ENCODE measurements at regions not wholly inside any gene's neighbourhood (a gene's known extent, or its start where the extent isn't known, plus 50 kb on each side); places are given as distances from the start of the nearest gene placed in this dataset.

DNA sequence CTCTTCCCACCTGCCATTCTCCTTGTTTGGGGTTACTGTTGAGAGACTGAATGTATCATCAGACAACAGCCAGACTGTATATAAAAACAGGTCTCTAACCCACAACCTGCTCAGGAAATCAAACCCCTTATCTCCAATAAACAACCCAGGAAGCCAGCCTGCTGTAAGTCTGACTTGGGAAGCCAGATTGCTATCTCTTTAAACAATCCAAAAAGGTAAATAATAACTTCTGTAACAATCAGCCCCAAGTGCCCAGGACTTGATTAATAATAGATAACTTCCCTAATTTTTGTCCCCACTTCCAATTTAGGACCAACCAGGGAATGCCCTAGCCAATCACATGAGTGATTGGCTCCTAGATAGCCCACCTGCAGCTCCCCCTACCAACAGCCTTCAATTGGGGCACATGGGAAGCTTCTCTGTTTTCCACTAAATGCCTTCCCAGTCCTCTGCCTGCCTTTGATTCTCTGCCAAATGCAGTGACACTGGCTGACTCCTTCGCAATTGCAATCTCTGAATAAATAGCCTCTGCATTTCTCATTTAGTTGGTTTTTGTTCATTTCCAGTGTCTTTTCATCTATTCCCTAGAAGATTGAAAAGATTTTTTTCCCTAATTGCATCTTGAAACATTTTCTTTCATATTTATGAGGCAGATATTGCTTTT, 117.1 kb upstream of the TAB2 start:
- TF ChIP-seq, protein P1, sequence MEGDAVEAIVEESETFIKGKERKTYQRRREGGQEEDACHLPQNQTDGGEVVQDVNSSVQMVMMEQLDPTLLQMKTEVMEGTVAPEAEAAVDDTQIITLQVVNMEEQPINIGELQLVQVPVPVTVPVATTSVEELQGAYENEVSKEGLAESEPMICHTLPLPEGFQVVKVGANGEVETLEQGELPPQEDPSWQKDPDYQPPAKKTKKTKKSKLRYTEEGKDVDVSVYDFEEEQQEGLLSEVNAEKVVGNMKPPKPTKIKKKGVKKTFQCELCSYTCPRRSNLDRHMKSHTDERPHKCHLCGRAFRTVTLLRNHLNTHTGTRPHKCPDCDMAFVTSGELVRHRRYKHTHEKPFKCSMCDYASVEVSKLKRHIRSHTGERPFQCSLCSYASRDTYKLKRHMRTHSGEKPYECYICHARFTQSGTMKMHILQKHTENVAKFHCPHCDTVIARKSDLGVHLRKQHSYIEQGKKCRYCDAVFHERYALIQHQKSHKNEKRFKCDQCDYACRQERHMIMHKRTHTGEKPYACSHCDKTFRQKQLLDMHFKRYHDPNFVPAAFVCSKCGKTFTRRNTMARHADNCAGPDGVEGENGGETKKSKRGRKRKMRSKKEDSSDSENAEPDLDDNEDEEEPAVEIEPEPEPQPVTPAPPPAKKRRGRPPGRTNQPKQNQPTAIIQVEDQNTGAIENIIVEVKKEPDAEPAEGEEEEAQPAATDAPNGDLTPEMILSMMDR (IDR thresholded peaks at IDR 0.05; ENCODE audit: insufficient read depth, low read depth, low read length, missing control alignments) = no peak
- no peak for DNase-seq (ENCODE audit: low read depth)
- H3K4me3 ChIP-seq (ENCODE audit: low read length) = no peak overlapping the region

DNA sequence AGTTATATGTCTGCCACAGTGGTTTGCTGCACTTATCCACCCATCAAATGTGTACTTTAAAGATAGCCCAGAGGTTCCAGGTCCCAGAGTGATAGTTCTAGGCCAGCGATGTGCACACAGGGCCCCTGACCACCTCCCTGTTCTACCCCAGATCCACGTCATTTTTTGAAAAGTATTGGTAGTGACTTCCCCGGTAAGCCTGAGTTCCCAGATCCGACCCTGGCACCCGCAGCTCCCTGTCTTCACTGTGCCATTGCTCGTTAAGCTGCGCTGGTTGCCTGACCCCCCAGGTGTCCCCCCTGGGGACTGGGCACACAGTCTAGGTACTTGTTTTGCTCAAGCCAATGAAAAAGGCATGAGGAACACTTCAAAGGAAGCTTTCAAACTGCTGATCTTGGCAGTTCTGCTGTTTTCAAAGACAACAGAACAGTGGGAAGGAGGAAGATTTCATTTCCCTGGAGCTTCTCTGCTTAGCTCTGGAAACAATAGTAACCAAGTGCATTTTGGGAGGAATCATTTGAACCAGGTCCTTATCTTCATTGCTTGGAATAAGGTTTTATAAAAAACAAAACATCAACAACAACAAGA, 116.3 kb upstream of the TAB2 start:
- DNase-seq (ENCODE audit: low read depth) = no peak
- H3K4me3 ChIP-seq (ENCODE audit: low read length) = no peak overlapping the region
- TF ChIP-seq, protein P1 (IDR thresholded peaks at IDR 0.05; ENCODE audit: insufficient read depth, low read depth, low read length, missing control alignments) = no peak

GRCh38 chr6:149202100-149202499, 115.4 kb upstream of the TAB2 start:
- DNase-seq (ENCODE audit: low read depth) = no peak
- TF ChIP-seq, protein P1 (IDR thresholded peaks at IDR 0.05; ENCODE audit: insufficient read depth, low read depth, low read length, missing control alignments) = no peak
- H3K4me3 ChIP-seq (ENCODE audit: low read length) = no peak overlapping the region

DNA sequence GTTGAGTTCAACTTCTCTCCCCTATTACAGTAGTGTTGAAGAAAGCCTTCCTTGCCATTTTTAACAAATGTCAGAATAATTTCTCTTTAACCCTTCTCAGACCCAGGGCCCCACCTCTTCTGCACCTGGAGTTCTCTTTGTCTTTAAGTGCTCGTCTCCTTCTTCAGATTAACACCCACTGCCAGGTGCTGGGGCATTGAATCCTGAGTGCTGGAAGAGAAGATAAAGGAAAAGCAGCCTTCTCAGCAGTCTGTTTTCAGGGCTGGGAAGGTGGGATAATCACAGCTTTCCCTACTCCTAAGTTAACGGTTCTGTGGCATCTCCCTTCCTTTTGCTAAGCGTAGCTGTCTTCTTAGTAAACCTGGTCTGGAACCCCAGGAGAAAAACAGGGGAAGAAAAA, 114.6 kb upstream of the TAB2 start:
- TF ChIP-seq, protein P1 (IDR thresholded peaks at IDR 0.05; ENCODE audit: insufficient read depth, low read depth, low read length, missing control alignments) = no peak
- H3K4me3 ChIP-seq (ENCODE audit: low read length) = no peak overlapping the region

DNA sequence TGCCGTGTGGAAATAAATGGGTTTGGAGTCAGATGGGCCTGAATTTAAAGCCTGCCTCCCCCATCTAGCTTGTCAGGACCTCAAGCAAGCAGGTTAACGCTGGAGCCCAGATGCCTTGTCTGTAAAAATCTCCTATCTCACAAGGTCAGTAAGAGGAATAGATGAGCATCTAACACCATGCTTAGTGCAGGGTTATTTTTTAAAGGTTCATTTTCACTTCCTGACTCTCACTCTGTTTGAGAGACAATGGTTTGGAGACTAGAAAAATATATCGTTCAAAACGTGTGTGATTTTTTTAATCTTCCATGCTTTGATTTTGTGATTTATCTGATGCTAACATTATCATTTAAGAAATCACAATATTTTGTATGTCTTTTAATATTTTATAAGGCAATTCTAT, 114.0 kb upstream of the TAB2 start:
- no peak overlapping the region for H3K4me3 ChIP-seq (ENCODE audit: low read length)
- DNase-seq (ENCODE audit: low read depth) = no peak
- TF ChIP-seq, protein P1 (IDR thresholded peaks at IDR 0.05; ENCODE audit: insufficient read depth, low read depth, low read length, missing control alignments) = no peak

More for the DNA sequence above, 114.6 kb upstream of the TAB2 start:
- no peak for DNase-seq (ENCODE audit: low read depth)

DNA sequence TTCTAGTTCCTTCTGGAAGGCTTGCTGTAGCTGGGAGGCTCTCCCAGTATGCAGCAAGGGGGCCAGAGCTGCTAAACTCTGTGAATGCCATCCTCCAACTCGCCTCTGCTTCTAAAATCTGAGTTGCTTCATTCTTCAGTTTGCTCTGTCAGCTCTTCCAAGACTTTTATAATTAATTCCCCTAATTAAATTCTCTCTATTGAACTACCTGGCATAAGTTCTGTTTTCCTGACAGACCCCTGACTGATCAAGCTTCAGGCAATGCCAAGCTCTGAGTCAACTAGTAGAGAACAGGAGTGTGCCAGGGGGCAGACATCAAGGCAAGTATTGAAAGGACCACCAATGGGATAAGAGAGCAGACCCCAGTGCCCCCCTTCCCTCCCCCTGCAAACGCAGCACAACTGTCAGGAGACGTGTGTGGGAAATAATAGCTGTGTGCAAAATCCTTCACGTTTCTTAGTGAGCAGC, 109.3 kb upstream of the TAB2 start:
- DNase-seq (ENCODE audit: low read depth) = no peak
- no peak overlapping the region for H3K4me3 ChIP-seq (ENCODE audit: low read length)
- TF ChIP-seq, protein P1 (IDR thresholded peaks at IDR 0.05; ENCODE audit: insufficient read depth, low read depth, low read length, missing control alignments) = no peak
